Endodermal cell (in vitro differentiated cells): ENCODE measurements at regions not wholly inside any gene's neighbourhood (a gene's known extent, or its start where the extent isn't known, plus 50 kb on each side); places are given as distances from the start of the nearest gene placed in this dataset.

ENCODE experiments used
- DNase-seq: peaks from one replicate; pipeline ENCODE4 v3.0.0-alpha.2; 2017
- H3K27ac ChIP-seq: 2 replicates; pipeline ENCODE4 v1.5.1; 2013; ENCODE audit warnings: mild to moderate bottlenecking, low read depth, low read length, moderate library complexity
- H3K27me3 ChIP-seq: 2 replicates; pipeline ENCODE4 v1.6.1; 2013; ENCODE audit warnings: mild to moderate bottlenecking, low read length, moderate library complexity; ENCODE audit not compliant: insufficient read depth, control insufficient read depth, poor library complexity, severe bottlenecking
- H3K36me3 ChIP-seq: 2 replicates; pipeline ENCODE4 v1.7.0; 2013; ENCODE audit warnings: mild to moderate bottlenecking, low read length, moderate library complexity; ENCODE audit not compliant: control insufficient read depth, insufficient read depth
- H3K4me1 ChIP-seq: one replicate; pipeline ENCODE4 v1.7.0; 2013; ENCODE audit warnings: low read length; ENCODE audit not compliant: control insufficient read depth, insufficient read depth
- H3K4me3 ChIP-seq: 2 replicates; pipeline ENCODE4 v1.5.1; 2013; ENCODE audit warnings: mild to moderate bottlenecking, low read length, moderate library complexity
- H3K9ac ChIP-seq: 2 replicates; pipeline ENCODE4 v1.6.1; 2013; ENCODE audit warnings: mild to moderate bottlenecking, low read length, moderate library complexity; ENCODE audit not compliant: poor library complexity, severe bottlenecking; ENCODE audit errors: extremely low read depth
- H3K9me3 ChIP-seq: 2 replicates; pipeline ENCODE4 v1.6.1; 2013; ENCODE audit warnings: mild to moderate bottlenecking, low read length, moderate library complexity; ENCODE audit not compliant: control insufficient read depth
- H3K27ac Mint-ChIP-seq: 2 replicates; pipeline ENCODE4 v1.8.0; 2020; ENCODE audit warnings: mixed read lengths
- H3K27me3 Mint-ChIP-seq: 2 replicates; pipeline ENCODE4 v1.8.0; 2021; ENCODE audit warnings: mild to moderate bottlenecking, mixed read lengths; ENCODE audit not compliant: insufficient read depth
- H3K36me3 Mint-ChIP-seq: 2 replicates; pipeline ENCODE4 v1.8.0; 2020; ENCODE audit warnings: low read depth, mixed read lengths
- H3K4me1 Mint-ChIP-seq: 2 replicates; pipeline ENCODE4 v1.8.0; 2020; ENCODE audit warnings: mixed read lengths
- H3K4me3 Mint-ChIP-seq: 2 replicates; pipeline ENCODE4 v1.8.0; 2020; ENCODE audit warnings: mild to moderate bottlenecking, moderate library complexity, mixed read lengths
- H3K9me3 Mint-ChIP-seq: 2 replicates; pipeline ENCODE4 v1.8.0; 2020; ENCODE audit warnings: mild to moderate bottlenecking, mixed read lengths
- WGBS, 2 experiments: methylation state at CpG; one replicate each; pipeline versions ENCODE4 v1.1.5 to v1.1.7; 2013; ENCODE audit warnings: missing lambda C conversion rate in 2 of 2, mixed read lengths in 1 of 2; ENCODE audit not compliant: insufficient coverage in 1 of 2, insufficient read length in 1 of 2; 5-methylcytosine and 5-hydroxymethylcytosine counted together
- TF ChIP-seq, protein P1 (sequence below): fragments of 200-600 bp; sonication (generic); conservative IDR thresholded peaks from 2 replicates; pipeline ENCODE4 v1.5.0; 2021; ENCODE audit warnings: antibody characterized with exemption, mild to moderate bottlenecking

DNA sequence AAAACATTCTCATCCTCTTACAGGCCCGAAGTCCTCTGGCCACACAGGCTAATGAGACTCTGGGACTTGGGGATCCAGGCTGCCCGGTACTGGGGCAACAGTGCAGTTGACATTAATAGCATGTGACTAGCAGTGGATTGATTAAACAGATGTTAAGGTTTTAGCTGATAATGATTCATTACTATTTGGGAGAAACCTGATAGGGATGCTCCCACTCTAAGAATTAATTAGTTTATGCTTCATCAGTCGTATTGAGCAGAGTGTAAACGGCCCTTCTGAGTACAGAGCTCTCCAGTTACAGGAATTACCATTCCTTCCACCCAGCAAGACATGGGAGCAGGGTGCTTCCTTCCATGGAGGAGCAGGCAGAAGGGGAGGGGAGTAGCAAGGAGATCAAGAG, 82.7 kb downstream of the RPS24 start:
- Mint-ChIP-seq H3K27ac (no peak overlapping the region), H3K4me1 (peaks cover 4% of the 10 kb centered on the region), H3K4me3 (no peak overlapping the region), H3K36me3 (no peaks in the 10 kb centered on the region), H3K27me3 (peaks cover 9% of the 10 kb centered on the region), H3K9me3 (no peaks in the 10 kb centered on the region)
- no peak overlapping the region for H3K9ac ChIP-seq
- no peak for DNase-seq
- 85% methylated on average over 4 of the region's 4 CpGs; no CpG with 5 or more reads in 1 of the 2 experiments for WGBS, 2 experiments
- H3K27me3 ChIP-seq = peaks cover 12% of the 10 kb centered on the region
- peaks cover 4% of the 10 kb centered on the region for H3K9me3 ChIP-seq
- H3K27ac ChIP-seq = no peak overlapping the region
- H3K4me3 ChIP-seq = no peak overlapping the region
- no peaks in the 10 kb centered on the region for H3K36me3 ChIP-seq
- TF ChIP-seq, protein P1, sequence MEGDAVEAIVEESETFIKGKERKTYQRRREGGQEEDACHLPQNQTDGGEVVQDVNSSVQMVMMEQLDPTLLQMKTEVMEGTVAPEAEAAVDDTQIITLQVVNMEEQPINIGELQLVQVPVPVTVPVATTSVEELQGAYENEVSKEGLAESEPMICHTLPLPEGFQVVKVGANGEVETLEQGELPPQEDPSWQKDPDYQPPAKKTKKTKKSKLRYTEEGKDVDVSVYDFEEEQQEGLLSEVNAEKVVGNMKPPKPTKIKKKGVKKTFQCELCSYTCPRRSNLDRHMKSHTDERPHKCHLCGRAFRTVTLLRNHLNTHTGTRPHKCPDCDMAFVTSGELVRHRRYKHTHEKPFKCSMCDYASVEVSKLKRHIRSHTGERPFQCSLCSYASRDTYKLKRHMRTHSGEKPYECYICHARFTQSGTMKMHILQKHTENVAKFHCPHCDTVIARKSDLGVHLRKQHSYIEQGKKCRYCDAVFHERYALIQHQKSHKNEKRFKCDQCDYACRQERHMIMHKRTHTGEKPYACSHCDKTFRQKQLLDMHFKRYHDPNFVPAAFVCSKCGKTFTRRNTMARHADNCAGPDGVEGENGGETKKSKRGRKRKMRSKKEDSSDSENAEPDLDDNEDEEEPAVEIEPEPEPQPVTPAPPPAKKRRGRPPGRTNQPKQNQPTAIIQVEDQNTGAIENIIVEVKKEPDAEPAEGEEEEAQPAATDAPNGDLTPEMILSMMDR = no peak
- no peaks in the 10 kb centered on the region for H3K4me1 ChIP-seq

DNA sequence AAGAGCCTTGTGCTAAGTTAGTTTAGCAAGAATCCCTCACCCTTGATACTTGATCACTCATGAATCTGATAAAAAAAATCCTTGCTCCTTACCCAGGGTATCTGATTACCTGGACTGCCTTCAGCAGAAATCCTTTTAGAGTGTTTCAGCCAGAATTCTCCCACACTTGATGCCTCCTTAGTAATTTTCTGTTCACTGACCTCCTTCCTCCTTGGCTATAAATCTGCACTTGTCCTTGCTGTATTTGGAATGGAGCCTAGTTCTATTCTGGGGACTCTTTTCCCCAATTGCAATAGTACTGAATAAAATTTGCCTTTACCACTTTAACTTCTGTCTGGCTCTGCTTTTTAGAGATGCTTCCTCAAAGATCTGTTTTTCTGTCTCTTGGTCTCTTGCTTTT, 84.9 kb downstream of the RPS24 start:
- H3K27me3 ChIP-seq = peaks cover 12% of the 10 kb centered on the region
- H3K4me3 Mint-ChIP-seq = no peak overlapping the region
- no peaks in the 10 kb centered on the region for H3K36me3 ChIP-seq
- H3K4me1 ChIP-seq = no peaks in the 10 kb centered on the region
- peaks cover 26% of the 10 kb centered on the region for H3K9me3 ChIP-seq
- peaks cover 19% of the 10 kb centered on the region for H3K9me3 Mint-ChIP-seq
- no peak overlapping the region for H3K4me3 ChIP-seq
- H3K27ac Mint-ChIP-seq = no peak overlapping the region
- no peak for DNase-seq
- no peaks in the 10 kb centered on the region for H3K4me1 Mint-ChIP-seq
- TF ChIP-seq, protein P1 = no peak
- no peak overlapping the region for H3K9ac ChIP-seq
- no peak overlapping the region for H3K27ac ChIP-seq
- H3K36me3 Mint-ChIP-seq = no peaks in the 10 kb centered on the region
- peaks cover 9% of the 10 kb centered on the region for H3K27me3 Mint-ChIP-seq

GRCh38 chr10:78121801-78122200, 88.1 kb downstream of the RPS24 start:
- Mint-ChIP-seq H3K27ac (no peak overlapping the region), H3K36me3 (no peaks in the 10 kb centered on the region), H3K4me3 (no peak overlapping the region), H3K4me1 (no peaks in the 10 kb centered on the region), H3K9me3 (peaks cover 29% of the 10 kb centered on the region), H3K27me3 (peaks cover 2% of the 10 kb centered on the region)
- Histone ChIP-seq H3K9me3 (peaks cover 30% of the 10 kb centered on the region), H3K27me3 (no peaks in the 10 kb centered on the region), H3K36me3 (no peaks in the 10 kb centered on the region), H3K4me1 (no peaks in the 10 kb centered on the region), H3K27ac (no peak overlapping the region), H3K9ac (no peak overlapping the region), H3K4me3 (no peak overlapping the region)
- DNase-seq = no peak
- TF ChIP-seq, protein P1 = no peak
